BLaER1 (cell line): ENCODE measurements at regions not wholly inside any gene's neighbourhood (a gene's known extent, or its start where the extent isn't known, plus 50 kb on each side); places are given as distances from the start of the nearest gene placed in this dataset.
"Not testable (repeated sequence)": the region's sequence is repeated elsewhere in the genome, so short reads cannot be mapped to it uniquely, and the experiment has no call there.

Experiments
- H3K27ac ChIP-seq: shearing (Covaris generic); formaldehyde crosslinking; 2 replicates; pipeline ENCODE4 v1.8.1; 2022
- H3K27me3 ChIP-seq: shearing (Covaris generic); formaldehyde crosslinking; 2 replicates; pipeline ENCODE4 v1.8.1; 2022
- H3K36me3 ChIP-seq: shearing (Covaris generic); formaldehyde crosslinking; 2 replicates; pipeline ENCODE4 v1.8.1; 2022
- H3K4me1 ChIP-seq: shearing (Covaris generic); formaldehyde crosslinking; 2 replicates; pipeline ENCODE4 v1.8.1; 2022
- H3K4me2 ChIP-seq: shearing (Covaris generic); formaldehyde crosslinking; 2 replicates; pipeline ENCODE4 v1.8.1; 2022
- H3K4me3 ChIP-seq: shearing (Covaris generic); formaldehyde crosslinking; 2 replicates; pipeline ENCODE4 v1.8.1; 2022
- H3K9ac ChIP-seq: shearing (Covaris generic); formaldehyde crosslinking; 2 replicates; pipeline ENCODE4 v1.8.1; 2022
- H3K9me3 ChIP-seq: shearing (Covaris generic); formaldehyde crosslinking; 2 replicates; pipeline ENCODE4 v1.8.1; 2022
- H4K20me1 ChIP-seq: shearing (Covaris generic); formaldehyde crosslinking; 2 replicates; pipeline ENCODE4 v1.8.1; 2022
- Cebpa-rat ChIP-seq: shearing (Covaris generic); IDR thresholded peaks from 2 replicates; pipeline ENCODE4 v1.8.1; 2022

- no peaks in the 10 kb centered on the region for H3K27me3 ChIP-seq
- no peak overlapping the region for H3K4me3 ChIP-seq
- no peaks in the 10 kb centered on the region for H4K20me1 ChIP-seq
- H3K9me3 ChIP-seq: 0 out of 2 replicates have a peak, but pooled peaks cover 5% of the 10 kb centered on the region
- no peak overlapping the region for H3K27ac ChIP-seq
- no peak overlapping the region for H3K9ac ChIP-seq
- no peak for TF ChIP-seq Cebpa-rat
- H3K4me1 ChIP-seq: no peaks in the 10 kb centered on the region
- no peak overlapping the region for H3K4me2 ChIP-seq
- H3K36me3 ChIP-seq: no peaks in the 10 kb centered on the region
Observed at GRCh38 chr6:14589175-14589574, 471.6 kb downstream of the CD83 start.

- Histone ChIP-seq H3K27ac (no peak overlapping the region), H3K4me3 (no peak overlapping the region), H3K27me3 (no peaks in the 10 kb centered on the region), H4K20me1 (no peaks in the 10 kb centered on the region), H3K4me1 (no peaks in the 10 kb centered on the region), H3K36me3 (no peaks in the 10 kb centered on the region), H3K9ac (no peak overlapping the region), H3K4me2 (no peak overlapping the region), H3K9me3 (0 out of 2 replicates have a peak, but pooled peaks cover 5% of the 10 kb centered on the region)
- no peak for TF ChIP-seq Cebpa-rat
Observed at GRCh38 chr6:14590586-14590985, 473.0 kb downstream of the CD83 start.

GRCh38 chr6:14591998-14592397, 474.4 kb downstream of the CD83 start:
- Histone ChIP-seq H3K9me3 (0 out of 2 replicates have a peak, but pooled peaks cover 5% of the 10 kb centered on the region), H3K27ac (no peak overlapping the region), H4K20me1 (no peaks in the 10 kb centered on the region), H3K4me1 (peaks cover 10% of the 10 kb centered on the region), H3K36me3 (no peaks in the 10 kb centered on the region), H3K9ac (no peak overlapping the region), H3K4me2 (no peak overlapping the region), H3K27me3 (no peaks in the 10 kb centered on the region), H3K4me3 (no peak overlapping the region)
- no peak for TF ChIP-seq Cebpa-rat

GRCh38 chr6:14593286-14593685, 475.7 kb downstream of the CD83 start:
- H3K9ac ChIP-seq: no peak overlapping the region
- H3K9me3 ChIP-seq: 0 out of 2 replicates have a peak, but pooled peaks cover 5% of the 10 kb centered on the region
- no peak overlapping the region for H3K4me3 ChIP-seq
- H3K36me3 ChIP-seq: no peaks in the 10 kb centered on the region
- H3K27ac ChIP-seq: no peak overlapping the region
- H3K4me1 ChIP-seq: peaks cover 23% of the 10 kb centered on the region
- H3K4me2 ChIP-seq: no peak overlapping the region
- H3K27me3 ChIP-seq: no peaks in the 10 kb centered on the region
- TF ChIP-seq Cebpa-rat: no peak
- no peaks in the 10 kb centered on the region for H4K20me1 ChIP-seq

GRCh38 chr6:14595751-14596150, 478.2 kb downstream of the CD83 start:
- TF ChIP-seq Cebpa-rat: no peak
- Histone ChIP-seq H3K9ac (no peak overlapping the region), H4K20me1 (no peaks in the 10 kb centered on the region)

GRCh38 chr6:14596410-14596809, 478.8 kb downstream of the CD83 start:
- no peak overlapping the region for H3K9ac ChIP-seq
- peak; percentile 39; the same call in 1 of the 2 replicates for TF ChIP-seq Cebpa-rat
- H3K36me3 ChIP-seq: no peaks in the 10 kb centered on the region
- H3K9me3 ChIP-seq: no peaks in the 10 kb centered on the region
- no peaks in the 10 kb centered on the region for H4K20me1 ChIP-seq
- H3K4me1 ChIP-seq: peaks cover 37% of the 10 kb centered on the region
- H3K27me3 ChIP-seq: no peaks in the 10 kb centered on the region
- H3K27ac ChIP-seq: no peak overlapping the region
- H3K4me2 ChIP-seq: peak overlapping the region; percentile 59
- H3K4me3 ChIP-seq: no peak overlapping the region

More at GRCh38 chr6:14595751-14596150, 478.2 kb downstream of the CD83 start:
- Histone ChIP-seq H3K27ac (no peak overlapping the region), H3K9me3 (no peaks in the 10 kb centered on the region), H3K4me2 (no peak overlapping the region), H3K27me3 (no peaks in the 10 kb centered on the region), H3K4me1 (peaks cover 37% of the 10 kb centered on the region), H3K4me3 (no peak overlapping the region), H3K36me3 (no peaks in the 10 kb centered on the region)

- no peaks in the 10 kb centered on the region for H4K20me1 ChIP-seq
- no peaks in the 10 kb centered on the region for H3K36me3 ChIP-seq
- H3K9ac ChIP-seq: no peak overlapping the region
- H3K27me3 ChIP-seq: no peaks in the 10 kb centered on the region
- no peak for TF ChIP-seq Cebpa-rat
- H3K27ac ChIP-seq: no peak overlapping the region
- H3K4me2 ChIP-seq: peak overlapping the region; percentile 59
- no peaks in the 10 kb centered on the region for H3K9me3 ChIP-seq
- H3K4me3 ChIP-seq: no peak overlapping the region
- peaks cover 37% of the 10 kb centered on the region for H3K4me1 ChIP-seq
Observed at GRCh38 chr6:14597090-14597489, 479.5 kb downstream of the CD83 start.

GRCh38 chr6:14598017-14598864, 480.7 kb downstream of the CD83 start:
- H4K20me1 ChIP-seq: no peaks in the 10 kb centered on the region
- peaks cover 37% of the 10 kb centered on the region for H3K4me1 ChIP-seq
- H3K27ac ChIP-seq: no peak overlapping the region; the same call in 1 of the 2 replicates
- H3K4me3 ChIP-seq: no peak overlapping the region
- H3K4me2 ChIP-seq: peak overlapping the region; percentile 59
- H3K9me3 ChIP-seq: peaks cover 6% of the 10 kb centered on the region; the same call in 1 of the 2 replicates
- H3K36me3 ChIP-seq: no peaks in the 10 kb centered on the region
- no peak overlapping the region for H3K9ac ChIP-seq
- no peak for TF ChIP-seq Cebpa-rat
- H3K27me3 ChIP-seq: no peaks in the 10 kb centered on the region

GRCh38 chr6:14600306-14600705, 482.7 kb downstream of the CD83 start:
- not testable (repeated sequence) for H4K20me1 ChIP-seq, H3K4me2 ChIP-seq, H3K4me3 ChIP-seq, H3K27me3 ChIP-seq, H3K9me3 ChIP-seq, H3K27ac ChIP-seq, H3K36me3 ChIP-seq, H3K9ac ChIP-seq
- peaks cover 37% of the 10 kb centered on the region for H3K4me1 ChIP-seq

- Histone ChIP-seq H3K27ac (no peak overlapping the region), H3K36me3 (no peaks in the 10 kb centered on the region), H3K4me3 (no peak overlapping the region), H3K9ac (no peak overlapping the region), H3K27me3 (no peaks in the 10 kb centered on the region), H4K20me1 (no peaks in the 10 kb centered on the region), H3K9me3 (peaks cover 10% of the 10 kb centered on the region; the same call in 1 of the 2 replicates), H3K4me2 (no peak overlapping the region), H3K4me1 (peaks cover 32% of the 10 kb centered on the region)
- no peak for TF ChIP-seq Cebpa-rat
Observed at GRCh38 chr6:14601490-14601889, 483.9 kb downstream of the CD83 start.
